Occipital lobe (tissue), 1 donor: ENCODE measurements at regions not wholly inside any gene's neighbourhood (a gene's known extent, or its start where the extent isn't known, plus 50 kb on each side); places are given as distances from the start of the nearest gene placed in this dataset.
"Not testable (repeated sequence)": the region's sequence is repeated elsewhere in the genome, so short reads cannot be mapped to it uniquely, and the experiment has no call there.

Experiments
- DNase-seq: peaks from one replicate; lab custom pipeline; 2025; lab: John Stamatoyannopoulos, UW

- DNase-seq = no peak
Measured at GRCh38 chr5:107005161-107005560, 665.6 kb downstream of the EFNA5 start.

- DNase-seq = no peak
Measured at GRCh38 chr5:107002115-107002514, 668.6 kb downstream of the EFNA5 start.

- DNase-seq = not testable (repeated sequence)
Measured at GRCh38 chr5:106999506-106999905, 671.2 kb downstream of the EFNA5 start.

- DNase-seq = no peak
Measured at GRCh38 chr5:106986006-106986405, 684.7 kb downstream of the EFNA5 start.

GRCh38 chr5:106985174-106985573 lies 685.6 kb downstream of the EFNA5 start:
- DNase-seq = no peak

GRCh38 chr5:106979178-106979577 lies 691.6 kb downstream of the EFNA5 start:
- DNase-seq = not testable (repeated sequence)

GRCh38 chr5:106978582-106979165 lies 692.1 kb downstream of the EFNA5 start:
- not testable (repeated sequence) for DNase-seq

- DNase-seq = no peak
Measured at GRCh38 chr5:106976363-106976762, 694.4 kb downstream of the EFNA5 start.

GRCh38 chr5:106974272-106974671 lies 696.5 kb downstream of the EFNA5 start:
- DNase-seq = no peak

- no peak for DNase-seq
Measured at GRCh38 chr5:106966686-106967315, 703.9 kb downstream of the EFNA5 start.

- no peak for DNase-seq
Measured at GRCh38 chr5:106964132-106964531, 706.6 kb downstream of the EFNA5 start.

GRCh38 chr5:106963630-106964029 lies 707.1 kb downstream of the EFNA5 start:
- DNase-seq = no peak

- no peak for DNase-seq
Measured at GRCh38 chr5:106962464-106963230, 708.1 kb downstream of the EFNA5 start.

GRCh38 chr5:106959387-106959786 lies 711.4 kb downstream of the EFNA5 start:
- DNase-seq = no peak

GRCh38 chr5:106957336-106957735 lies 713.4 kb downstream of the EFNA5 start:
- no peak for DNase-seq

GRCh38 chr5:106956886-106957285 lies 713.9 kb downstream of the EFNA5 start:
- no peak for DNase-seq

GRCh38 chr5:106956187-106956586 lies 714.5 kb downstream of the EFNA5 start:
- no peak for DNase-seq

GRCh38 chr5:106940986-106941385 lies 729.8 kb downstream of the EFNA5 start:
- DNase-seq = no peak

- no peak for DNase-seq
Measured at GRCh38 chr5:106940301-106940846, 730.4 kb downstream of the EFNA5 start.

- DNase-seq = no peak
Measured at GRCh38 chr5:106923409-106923808, 747.3 kb downstream of the EFNA5 start.

- no peak for DNase-seq
Measured at GRCh38 chr5:106921567-106921966, 749.2 kb downstream of the EFNA5 start.

- DNase-seq = no peak
Measured at GRCh38 chr5:106910486-106910885, 760.3 kb downstream of the EFNA5 start.
